ENCODE measurements at regions not wholly inside any gene's neighbourhood (a gene's known extent, or its start where the extent isn't known, plus 50 kb on each side); places are given as distances from the start of the nearest gene placed in this dataset.

GRCh38 chr13:91123456-91124127, 223.9 kb upstream of the MIR17HG start:
- no peak for DNase-seq
- Histone ChIP-seq H3K9me3 (no peaks in the 10 kb centered on the region), H3K4me1 (ENCODE audit: insufficient read depth) (no peaks in the 10 kb centered on the region), H3K27me3 (no peaks in the 10 kb centered on the region), H3K27ac (no peak overlapping the region), H3K36me3 (no peaks in the 10 kb centered on the region), H3K4me3 (no peak overlapping the region)
- intact Hi-C loops (cut with DNase I) = no loop called here
- 32 to 45% (median 34%) methylated on average over 5 of the region's 5 CpGs for WGBS, 3 donors
- TF ChIP-seq POLR2A (IDR thresholded peaks at IDR 0.05) (no peak), CTCF (IDR thresholded peaks at IDR 0.05) (no peak), EP300 (IDR thresholded peaks at IDR 0.05) (no peak)

GRCh38 chr13:91126806-91127205, 220.7 kb upstream of the MIR17HG start:
- 47 to 62% (median 52%) methylated on average over 4 of the region's 4 CpGs for WGBS, 3 donors

GRCh38 chr13:91127995-91128394, 219.5 kb upstream of the MIR17HG start:
- DNase-seq = no peak
- Histone ChIP-seq H3K9me3 (no peaks in the 10 kb centered on the region), H3K27ac (no peak overlapping the region), H3K4me3 (no peak overlapping the region), H3K27me3 (no peaks in the 10 kb centered on the region), H3K4me1 (ENCODE audit: insufficient read depth) (no peaks in the 10 kb centered on the region), H3K36me3 (no peaks in the 10 kb centered on the region)
- TF ChIP-seq POLR2A (IDR thresholded peaks at IDR 0.05) (no peak), CTCF (IDR thresholded peaks at IDR 0.05) (no peak), EP300 (IDR thresholded peaks at IDR 0.05) (no peak)
- intact Hi-C loops (cut with DNase I) = no loop called here
- WGBS, 3 donors = 82 to 86% (median 82%) methylated on average over 1 of the region's 1 CpG

More at GRCh38 chr13:91126806-91127205, 220.7 kb upstream of the MIR17HG start:
- no peaks in the 10 kb centered on the region for H3K36me3 ChIP-seq
- no peak overlapping the region for H3K27ac ChIP-seq
- intact Hi-C loops (cut with DNase I) = no loop called here
- H3K4me1 ChIP-seq (ENCODE audit: insufficient read depth) = no peaks in the 10 kb centered on the region
- no peak for TF ChIP-seq EP300 (IDR thresholded peaks at IDR 0.05)
- no peak for TF ChIP-seq POLR2A (IDR thresholded peaks at IDR 0.05)
- TF ChIP-seq CTCF (IDR thresholded peaks at IDR 0.05) = no peak
- DNase-seq = no peak
- no peaks in the 10 kb centered on the region for H3K27me3 ChIP-seq
- no peaks in the 10 kb centered on the region for H3K9me3 ChIP-seq
- no peak overlapping the region for H3K4me3 ChIP-seq

GRCh38 chr13:91132381-91132780, 215.1 kb upstream of the MIR17HG start:
- H3K4me1 ChIP-seq (ENCODE audit: insufficient read depth) = no peaks in the 10 kb centered on the region
- intact Hi-C loops (cut with DNase I) = no loop called here
- no peaks in the 10 kb centered on the region for H3K27me3 ChIP-seq
- H3K36me3 ChIP-seq = no peaks in the 10 kb centered on the region
- H3K27ac ChIP-seq = no peak overlapping the region
- TF ChIP-seq EP300 (IDR thresholded peaks at IDR 0.05) (no peak), POLR2A (IDR thresholded peaks at IDR 0.05) (no peak), CTCF (IDR thresholded peaks at IDR 0.05) (no peak)
- no peaks in the 10 kb centered on the region for H3K9me3 ChIP-seq
- 60 to 72% (median 67%) methylated on average over 4 of the region's 4 CpGs for WGBS, 3 donors
- DNase-seq = no peak
- H3K4me3 ChIP-seq = no peak overlapping the region

Data from ovary (tissue), 7 donors.